Tibial artery (tissue), 4 donors: ENCODE measurements at regions not wholly inside any gene's neighbourhood (a gene's known extent, or its start where the extent isn't known, plus 50 kb on each side); places are given as distances from the start of the nearest gene placed in this dataset.

Experiments used
- DNase-seq, 2 donors: peaks; one replicate each; pipeline ENCODE4 v3.0.0-alpha.2; 2019
- H3K27ac ChIP-seq, 2 donors: fragments of 200-600 bp; sonication (generic) in 1 of 2; 1 replicate in 1 of 2; 2 replicates in 1 of 2; pipeline ENCODE4 v1.5.1; 2018 to 2019; ENCODE audit warnings: mild to moderate bottlenecking in 1 of 2
- H3K27me3 ChIP-seq, 2 donors: fragments of 200-600 bp; sonication (generic) in 1 of 2; one replicate each; pipeline versions ENCODE4 v1.5.1 to v1.6.0; 2016 to 2019
- H3K36me3 ChIP-seq, 3 donors: fragments of 200-600 bp; sonication (generic) in 2 of 3; one replicate each; pipeline ENCODE4 v1.5.1; 2016 to 2019; ENCODE audit warnings: mild to moderate bottlenecking in 2 of 3
- H3K4me1 ChIP-seq, 4 donors: fragments of 200-600 bp; sonication (generic) in 2 of 4; 1 replicate in 3 of 4; 2 replicates in 1 of 4; pipeline ENCODE4 v1.5.1; 2016 to 2019
- H3K4me3 ChIP-seq, 2 donors: fragments of 200-600 bp; sonication (generic) in 1 of 2; 1 replicate in 1 of 2; 2 replicates in 1 of 2; pipeline ENCODE4 v1.5.1; 2018 to 2019; ENCODE audit warnings: mild to moderate bottlenecking in 2 of 2
- H3K9me3 ChIP-seq, 3 donors: fragments of 200-600 bp; sonication (generic) in 1 of 3; one replicate each; pipeline ENCODE4 v1.5.1; 2016 to 2019
- intact Hi-C: fragments of 100-400 bp; cut with DNase I; formaldehyde crosslinking; loops from one replicate; pipeline ENCODE4 v1.15.0; 2023; ENCODE audit warnings: low total_unique reads
- TF ChIP-seq, protein P1 (sequence below), 2 experiments: fragments of 200-600 bp in 1 of 2; fragments of 450-650 bp in 1 of 2; IDR thresholded peaks; one replicate each; pipeline ENCODE4 v1.5.1; 2017 to 2019; ENCODE audit warnings: antibody characterized with exemption in 2 of 2, mild to moderate bottlenecking in 1 of 2, moderate library complexity in 1 of 2

DNA sequence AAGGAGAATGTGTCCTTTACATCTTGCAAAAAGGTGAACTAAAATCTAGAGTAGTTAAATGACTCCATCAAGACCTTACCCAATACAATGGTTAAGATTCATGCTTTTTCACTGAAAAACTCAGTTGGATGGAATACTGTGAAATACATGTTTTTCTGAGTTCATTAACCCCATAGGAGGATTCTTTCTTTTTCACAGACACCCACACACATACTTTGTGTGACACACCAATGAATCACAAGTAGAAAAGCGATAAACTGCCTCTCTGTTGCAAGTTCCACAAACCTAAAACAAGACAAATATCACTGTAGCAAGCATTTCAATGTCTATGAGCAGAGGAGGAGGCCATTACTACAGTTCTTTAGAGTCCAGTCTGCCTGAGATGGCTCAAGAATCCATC lies 258.8 kb upstream of the CDH5 start:
- Histone ChIP-seq H3K9me3 (no peaks in the 10 kb centered on the region), H3K4me1 (no peaks in the 10 kb centered on the region), H3K36me3 (no peaks in the 10 kb centered on the region), H3K27me3 (no peaks in the 10 kb centered on the region), H3K4me3 (no peak overlapping the region), H3K27ac (no peak overlapping the region)
- TF ChIP-seq, protein P1, sequence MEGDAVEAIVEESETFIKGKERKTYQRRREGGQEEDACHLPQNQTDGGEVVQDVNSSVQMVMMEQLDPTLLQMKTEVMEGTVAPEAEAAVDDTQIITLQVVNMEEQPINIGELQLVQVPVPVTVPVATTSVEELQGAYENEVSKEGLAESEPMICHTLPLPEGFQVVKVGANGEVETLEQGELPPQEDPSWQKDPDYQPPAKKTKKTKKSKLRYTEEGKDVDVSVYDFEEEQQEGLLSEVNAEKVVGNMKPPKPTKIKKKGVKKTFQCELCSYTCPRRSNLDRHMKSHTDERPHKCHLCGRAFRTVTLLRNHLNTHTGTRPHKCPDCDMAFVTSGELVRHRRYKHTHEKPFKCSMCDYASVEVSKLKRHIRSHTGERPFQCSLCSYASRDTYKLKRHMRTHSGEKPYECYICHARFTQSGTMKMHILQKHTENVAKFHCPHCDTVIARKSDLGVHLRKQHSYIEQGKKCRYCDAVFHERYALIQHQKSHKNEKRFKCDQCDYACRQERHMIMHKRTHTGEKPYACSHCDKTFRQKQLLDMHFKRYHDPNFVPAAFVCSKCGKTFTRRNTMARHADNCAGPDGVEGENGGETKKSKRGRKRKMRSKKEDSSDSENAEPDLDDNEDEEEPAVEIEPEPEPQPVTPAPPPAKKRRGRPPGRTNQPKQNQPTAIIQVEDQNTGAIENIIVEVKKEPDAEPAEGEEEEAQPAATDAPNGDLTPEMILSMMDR (IDR thresholded peaks at IDR 0.05) = no peak
- intact Hi-C loops = no loop called here
- no peak for DNase-seq

DNA sequence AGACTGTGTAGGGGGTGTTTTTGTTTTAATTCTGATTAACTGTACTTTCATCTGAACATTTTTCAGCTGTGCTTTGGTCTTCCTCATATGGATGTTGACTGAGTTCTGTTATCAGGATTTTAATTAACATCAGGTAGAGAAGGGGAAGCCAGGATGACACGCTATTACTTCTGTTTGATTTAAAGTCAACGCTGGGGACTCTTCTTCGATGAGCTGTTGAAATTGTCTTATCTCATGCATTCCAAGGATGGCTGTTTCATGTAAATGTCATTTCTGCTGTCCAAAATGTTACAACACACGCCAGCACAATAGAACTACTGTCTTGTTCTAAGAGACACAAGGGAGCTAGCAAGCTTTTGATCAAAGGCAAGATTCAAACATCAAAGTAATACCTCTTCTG lies 263.3 kb upstream of the CDH5 start:
- Histone ChIP-seq H3K36me3 (no peaks in the 10 kb centered on the region), H3K4me3 (no peak overlapping the region), H3K27ac (no peak overlapping the region), H3K27me3 (no peaks in the 10 kb centered on the region), H3K9me3 (no peaks in the 10 kb centered on the region), H3K4me1 (no peaks in the 10 kb centered on the region)
- intact Hi-C loops = no loop called here
- no peak for DNase-seq
- TF ChIP-seq, protein P1 (IDR thresholded peaks at IDR 0.05) = no peak

DNA sequence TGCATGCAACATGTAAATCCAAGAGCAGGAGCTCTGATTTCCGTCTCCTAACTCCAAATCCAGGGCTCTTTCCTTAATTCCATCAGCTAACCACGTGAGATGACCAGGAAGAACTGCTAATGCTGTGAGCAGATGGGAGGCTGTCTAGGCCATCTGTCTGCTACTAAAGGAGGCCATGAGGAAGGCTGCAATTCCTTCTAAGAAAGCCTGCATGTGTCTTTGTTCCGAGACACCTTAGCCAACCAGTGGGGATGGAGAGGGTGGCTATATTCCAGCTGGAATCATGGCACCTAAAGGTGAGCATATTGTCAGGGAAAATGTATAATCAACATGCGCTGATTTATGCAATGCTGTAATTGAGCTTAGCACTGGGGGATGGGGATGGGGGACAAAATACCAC lies 267.2 kb upstream of the CDH5 start:
- H3K4me1 ChIP-seq = no peaks in the 10 kb centered on the region
- no peak for DNase-seq
- no peak overlapping the region for H3K4me3 ChIP-seq
- no peaks in the 10 kb centered on the region for H3K9me3 ChIP-seq
- H3K27ac ChIP-seq = no peak overlapping the region
- TF ChIP-seq, protein P1 (IDR thresholded peaks at IDR 0.05) = no peak
- no peaks in the 10 kb centered on the region for H3K27me3 ChIP-seq
- H3K36me3 ChIP-seq = no peaks in the 10 kb centered on the region
- intact Hi-C loops = no loop called here

DNA sequence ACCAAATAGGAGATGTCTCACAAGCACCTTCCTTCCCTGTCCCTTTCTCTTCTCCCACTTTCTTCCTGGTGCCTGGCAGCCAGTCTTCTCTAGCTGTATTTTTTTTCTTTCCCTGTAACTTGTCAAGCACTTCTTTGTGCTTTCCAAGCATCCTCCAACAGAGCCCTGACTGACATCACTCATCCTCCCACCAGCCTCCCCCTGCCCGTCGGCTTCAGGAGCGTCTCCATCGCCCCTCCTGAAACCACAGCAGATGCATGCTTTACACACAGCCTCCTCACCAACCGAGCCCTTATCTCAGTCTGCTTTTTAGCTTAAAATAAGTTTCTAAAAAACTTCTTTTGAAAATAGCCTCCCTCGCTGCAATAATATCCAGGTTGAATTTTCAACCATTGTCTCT lies 268.7 kb upstream of the CDH5 start:
- no peak overlapping the region for H3K27ac ChIP-seq
- no peak overlapping the region for H3K4me3 ChIP-seq
- TF ChIP-seq, protein P1 (IDR thresholded peaks at IDR 0.05) = no peak
- H3K36me3 ChIP-seq = no peaks in the 10 kb centered on the region
- H3K4me1 ChIP-seq = no peaks in the 10 kb centered on the region
- no peaks in the 10 kb centered on the region for H3K9me3 ChIP-seq
- DNase-seq = no peak
- intact Hi-C loops = no loop called here
- H3K27me3 ChIP-seq = no peaks in the 10 kb centered on the region

DNA sequence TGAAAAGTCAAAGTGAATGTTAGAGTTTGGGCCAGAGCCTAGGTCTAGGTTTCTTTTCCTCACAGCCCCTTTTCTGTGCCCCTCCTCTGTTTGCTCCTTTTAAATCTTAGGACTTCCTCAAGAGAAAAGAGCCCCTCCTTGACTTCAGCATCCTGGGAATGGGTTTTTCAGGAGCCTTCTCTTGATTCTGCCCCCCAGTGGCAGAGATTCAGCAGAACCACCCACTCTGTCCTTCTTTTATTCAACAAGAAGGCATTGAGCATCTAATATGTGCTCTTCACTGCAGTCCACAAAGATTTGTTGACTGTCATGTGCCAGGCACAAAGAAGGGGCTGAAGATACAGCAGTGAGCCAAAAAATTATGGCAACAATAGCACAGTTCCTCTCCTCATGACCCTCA lies 270.8 kb upstream of the CDH5 start:
- no peaks in the 10 kb centered on the region for H3K36me3 ChIP-seq
- no peak for DNase-seq
- H3K27me3 ChIP-seq = no peaks in the 10 kb centered on the region
- H3K27ac ChIP-seq = no peak overlapping the region
- H3K4me1 ChIP-seq = no peaks in the 10 kb centered on the region
- intact Hi-C loops = no loop called here
- H3K9me3 ChIP-seq = no peaks in the 10 kb centered on the region
- no peak overlapping the region for H3K4me3 ChIP-seq
- TF ChIP-seq, protein P1 (IDR thresholded peaks at IDR 0.05) = no peak

DNA sequence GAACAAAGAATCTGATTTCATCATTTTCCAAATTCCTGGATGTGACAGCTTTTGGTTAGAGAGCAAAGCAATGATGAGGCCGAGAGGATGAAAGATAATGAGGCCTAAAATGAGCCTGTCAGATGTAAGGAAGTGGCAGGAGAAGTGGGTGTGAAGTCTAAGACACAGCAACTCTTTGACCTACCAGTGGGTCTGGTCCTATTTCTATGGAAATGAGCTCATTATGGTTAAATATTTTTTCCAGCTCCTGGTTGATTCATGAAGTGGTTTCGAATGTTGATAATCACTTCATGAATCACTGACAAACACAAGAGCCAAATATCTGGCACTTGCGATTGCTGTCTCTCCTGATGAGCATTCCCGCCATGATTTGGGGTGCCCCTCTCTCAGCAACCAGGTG lies 273.3 kb upstream of the CDH5 start:
- Histone ChIP-seq H3K27ac (no peak overlapping the region), H3K4me1 (no peaks in the 10 kb centered on the region), H3K36me3 (no peaks in the 10 kb centered on the region), H3K9me3 (no peaks in the 10 kb centered on the region), H3K4me3 (no peak overlapping the region), H3K27me3 (no peaks in the 10 kb centered on the region)
- intact Hi-C loops = no loop called here
- TF ChIP-seq, protein P1 (IDR thresholded peaks at IDR 0.05) = no peak
- DNase-seq = no peak
